PC-3 (cell line): ENCODE measurements at regions not wholly inside any gene's neighbourhood (a gene's known extent, or its start where the extent isn't known, plus 50 kb on each side); places are given as distances from the start of the nearest gene placed in this dataset.

Experiments
- ATAC-seq: fragments of 200-7000 bp; cut with Tn5 transposase; 2 replicates; pipeline ENCODE4 v1.9.1; 2020; ENCODE audit warnings: mild to moderate bottlenecking, moderate library complexity
- BruUV-seq: library from RNA; stranded (reverse); fragments of 400-500 nt; replicated peaks from 2 replicates; lab custom pipeline; 2021; lab: Mats Ljungman, UMichigan
- CTCF ChIA-PET: fragments of 300-600 bp; sonication (Branson Sonifier 250); formaldehyde crosslinking; loops from one replicate; lab custom pipeline; 2022; ENCODE audit warnings: antibody characterized with exemption; lab: Charles Lee
- POLR2A ChIA-PET: fragments of 300-600 bp; sonication (Branson Sonifier 250); formaldehyde crosslinking; loops from one replicate; lab custom pipeline; 2022; ENCODE audit warnings: antibody characterized with exemption; ENCODE audit not compliant: unreplicated experiment; lab: Charles Lee
- DNase-seq: peaks from one replicate; pipeline ENCODE4 v3.0.0-alpha.2; 2015
- H2AFZ ChIP-seq: fragments of 300-600 bp; sonication (generic); 2 replicates; pipeline ENCODE4 v1.6.0; 2016; ENCODE audit warnings: antibody characterized with exemption, low read length
- H3F3A ChIP-seq: fragments of 300-600 bp; sonication (generic); one replicate; pipeline ENCODE4 v1.6.0; 2017; ENCODE audit warnings: antibody characterized with exemption, low read length, control low read depth, mild to moderate bottlenecking; ENCODE audit not compliant: unreplicated experiment
- H3K27ac ChIP-seq: fragments of 300-600 bp; sonication (generic); 2 replicates; pipeline ENCODE4 v1.5.1; 2016; ENCODE audit warnings: mild to moderate bottlenecking, low read length
- H3K27me3 ChIP-seq: fragments of 300-600 bp; sonication (generic); 2 replicates; pipeline ENCODE4 v1.6.1; 2016; ENCODE audit warnings: low read length, mixed read lengths
- H3K36me3 ChIP-seq: fragments of 300-600 bp; sonication (generic); 2 replicates; pipeline ENCODE4 v1.6.1; 2016; ENCODE audit warnings: low read depth, mixed run types, low read length, mixed read lengths
- H3K4me1 ChIP-seq: fragments of 300-600 bp; sonication (generic); 2 replicates; pipeline ENCODE4 v1.5.1; 2016; ENCODE audit warnings: low read length; ENCODE audit not compliant: insufficient read depth
- H3K4me2 ChIP-seq: fragments of 300-600 bp; sonication (generic); 2 replicates; pipeline ENCODE4 v1.6.0; 2016; ENCODE audit warnings: low read length
- H3K4me3 ChIP-seq: fragments of 300-600 bp; sonication (generic); 2 replicates; pipeline ENCODE4 v1.5.1; 2016; ENCODE audit warnings: mild to moderate bottlenecking, low read length, mixed read lengths
- H3K79me2 ChIP-seq: fragments of 300-600 bp; sonication (generic); 2 replicates; pipeline ENCODE4 v1.6.1; 2017; ENCODE audit warnings: low read length, mixed read lengths
- H3K9ac ChIP-seq: fragments of 300-600 bp; sonication (generic); 2 replicates; pipeline ENCODE4 v1.6.0; 2016; ENCODE audit warnings: mild to moderate bottlenecking, low read length
- H3K9me2 ChIP-seq: fragments of 300-600 bp; sonication (generic); replicated peaks from 2 replicates; pipeline ENCODE4 v1.6.1; 2016; ENCODE audit warnings: mixed run types, low read length, mixed read lengths
- H3K9me3 ChIP-seq: fragments of 300-600 bp; sonication (generic); 2 replicates; pipeline ENCODE4 v1.6.1; 2016; ENCODE audit warnings: low read length, mixed read lengths
- H4K20me1 ChIP-seq: fragments of 300-600 bp; sonication (generic); 2 replicates; pipeline ENCODE4 v1.6.1; 2016; ENCODE audit warnings: low read length, mixed read lengths
- CTCF ChIP-seq: fragments of 300-600 bp; sonication (generic); conservative IDR thresholded peaks from 2 replicates; pipeline ENCODE4 v1.5.1; 2017; ENCODE audit warnings: antibody characterized with exemption, low read depth, mild to moderate bottlenecking, low read length
- EZH2 ChIP-seq: fragments of 300-600 bp; sonication (generic); IDR thresholded peaks from one replicate; pipeline ENCODE4 v1.6.1; 2017; ENCODE audit warnings: antibody characterized with exemption, mild to moderate bottlenecking, low read length; ENCODE audit not compliant: unreplicated experiment
- EZH2phosphoT487 ChIP-seq: fragments of 300-600 bp; sonication (generic); IDR thresholded peaks from 2 replicates; pipeline ENCODE4 v1.6.1; 2018; ENCODE audit warnings: mild to moderate bottlenecking, antibody characterized with exemption, low read length, borderline replicate concordance
- intact Hi-C: fragments of 100-400 bp; cut with micrococcal nuclease; formaldehyde crosslinking; loops from 2 replicates; pipeline ENCODE4 v1.9.0; 2023

- no TSS peak for BruUV-seq
These were observed 191.8 kb upstream of the S100G start for GRCh38 chrX:16458208-16458607.

GRCh38 chrX:16459008-16459407 is 190.9 kb upstream of the S100G start:
- ATAC-seq (no peak), DNase-seq (no peak)
- no peaks in the 10 kb centered on the region for H3F3A ChIP-seq
- H3K4me3 ChIP-seq, result no peak overlapping the region
- intact Hi-C loops, result no loop called here
- H2AFZ ChIP-seq, result no peak overlapping the region
- no peaks in the 10 kb centered on the region for H3K4me1 ChIP-seq
- no peak overlapping the region for H3K27ac ChIP-seq
- H3K36me3 ChIP-seq, result no peaks in the 10 kb centered on the region
- no peaks in the 10 kb centered on the region for H3K9me2 ChIP-seq
- no peaks in the 10 kb centered on the region for H3K79me2 ChIP-seq
- no peaks in the 10 kb centered on the region for H3K27me3 ChIP-seq
- no peak for TF ChIP-seq EZH2phosphoT487
- ChIA-PET POLR2A (no interaction called here), CTCF (no interaction called here)
- H3K4me2 ChIP-seq, result no peak overlapping the region
- H3K9ac ChIP-seq, result no peak overlapping the region
- H3K9me3 ChIP-seq, result no peaks in the 10 kb centered on the region
- no peaks in the 10 kb centered on the region for H4K20me1 ChIP-seq
- no TSS peak for BruUV-seq

More at GRCh38 chrX:16458208-16458607, 191.8 kb upstream of the S100G start:
- POLR2A ChIA-PET, result no interaction called here
- H3K27me3 ChIP-seq, result no peaks in the 10 kb centered on the region
- H3K4me1 ChIP-seq, result no peaks in the 10 kb centered on the region
- H3K27ac ChIP-seq, result no peak overlapping the region
- no peaks in the 10 kb centered on the region for H3F3A ChIP-seq
- no peak overlapping the region for H2AFZ ChIP-seq
- intact Hi-C loops, result no loop called here
- H3K9me2 ChIP-seq, result no peaks in the 10 kb centered on the region
- ATAC-seq (no peak), DNase-seq (no peak)
- no peaks in the 10 kb centered on the region for H4K20me1 ChIP-seq
- H3K36me3 ChIP-seq, result no peaks in the 10 kb centered on the region
- H3K9me3 ChIP-seq, result no peaks in the 10 kb centered on the region
- no peaks in the 10 kb centered on the region for H3K79me2 ChIP-seq
- H3K4me3 ChIP-seq, result no peak overlapping the region
- no peak overlapping the region for H3K9ac ChIP-seq
- TF ChIP-seq CTCF (no peak), EZH2 (no peak), EZH2phosphoT487 (no peak)
- H3K4me2 ChIP-seq, result no peak overlapping the region
- CTCF ChIA-PET, result no interaction called here

- Histone ChIP-seq H3K4me1 (peaks cover 21% of the 10 kb centered on the region), H3K4me2 (no peak overlapping the region), H3K9me2 (no peaks in the 10 kb centered on the region), H3F3A (no peaks in the 10 kb centered on the region), H3K36me3 (no peaks in the 10 kb centered on the region), H2AFZ (no peak overlapping the region), H3K9ac (no peak overlapping the region), H4K20me1 (no peaks in the 10 kb centered on the region), H3K9me3 (no peaks in the 10 kb centered on the region), H3K79me2 (no peaks in the 10 kb centered on the region), H3K4me3 (no peak overlapping the region), H3K27me3 (no peaks in the 10 kb centered on the region), H3K27ac (no peak overlapping the region)
- DNase-seq (no peak), ATAC-seq (no peak)
- ChIA-PET POLR2A (no interaction called here), CTCF (no interaction called here)
- intact Hi-C loops, result no loop called here
- no TSS peak for BruUV-seq
- TF ChIP-seq EZH2 (no peak), CTCF (no peak)
These were observed 188.0 kb upstream of the S100G start for GRCh38 chrX:16461968-16462367.
